ENCODE measurements at regions not wholly inside any gene's neighbourhood (a gene's known extent, or its start where the extent isn't known, plus 50 kb on each side); places are given as distances from the start of the nearest gene placed in this dataset.

GRCh38 chr16:64762211-64762610 lies 359.7 kb downstream of the CDH11 start:
- FAIRE-seq (no peak), DNase-seq (ENCODE audit: low read depth) (no peak)
- no peak for TF ChIP-seq CTCF (IDR thresholded peaks at IDR 0.05; ENCODE audit: insufficient read depth, low read length, severe bottlenecking)
- no peaks in the 10 kb centered on the region for H3K27me3 ChIP-seq (ENCODE audit: control insufficient read depth, insufficient read depth, low read length)
- no peaks in the 10 kb centered on the region for H3K36me3 ChIP-seq (ENCODE audit: control insufficient read depth, insufficient read depth, low read length)
- H3K4me3 ChIP-seq (ENCODE audit: low read depth, low read length): no peak overlapping the region

GRCh38 chr16:64754279-64754678 lies 367.6 kb downstream of the CDH11 start:
- no peak for TF ChIP-seq CTCF (IDR thresholded peaks at IDR 0.05; ENCODE audit: insufficient read depth, low read length, severe bottlenecking)
- H3K36me3 ChIP-seq (ENCODE audit: control insufficient read depth, insufficient read depth, low read length): no peaks in the 10 kb centered on the region
- no peak overlapping the region for H3K4me3 ChIP-seq (ENCODE audit: low read depth, low read length)
- no peak for DNase-seq (ENCODE audit: low read depth)
- H3K27me3 ChIP-seq (ENCODE audit: control insufficient read depth, insufficient read depth, low read length): no peaks in the 10 kb centered on the region
- FAIRE-seq: no peak

- TF ChIP-seq CTCF (IDR thresholded peaks at IDR 0.05; ENCODE audit: insufficient read depth, low read length, severe bottlenecking): no peak
- no peaks in the 10 kb centered on the region for H3K36me3 ChIP-seq (ENCODE audit: control insufficient read depth, insufficient read depth, low read length)
- FAIRE-seq: no peak
- DNase-seq (ENCODE audit: low read depth): no peak
- H3K27me3 ChIP-seq (ENCODE audit: control insufficient read depth, insufficient read depth, low read length): no peaks in the 10 kb centered on the region
- H3K4me3 ChIP-seq (ENCODE audit: low read depth, low read length): no peak overlapping the region
Observed at GRCh38 chr16:64751906-64752305, 370.0 kb downstream of the CDH11 start.

GRCh38 chr16:64749346-64749745 lies 372.5 kb downstream of the CDH11 start:
- no peaks in the 10 kb centered on the region for H3K36me3 ChIP-seq (ENCODE audit: control insufficient read depth, insufficient read depth, low read length)
- no peak for TF ChIP-seq CTCF (IDR thresholded peaks at IDR 0.05; ENCODE audit: insufficient read depth, low read length, severe bottlenecking)
- DNase-seq (ENCODE audit: low read depth) (no peak), FAIRE-seq (no peak)
- no peak overlapping the region for H3K4me3 ChIP-seq (ENCODE audit: low read depth, low read length)
- H3K27me3 ChIP-seq (ENCODE audit: control insufficient read depth, insufficient read depth, low read length): no peaks in the 10 kb centered on the region

GRCh38 chr16:64745258-64745930 lies 376.5 kb downstream of the CDH11 start:
- no peak for TF ChIP-seq CTCF (IDR thresholded peaks at IDR 0.05; ENCODE audit: insufficient read depth, low read length, severe bottlenecking)
- no peaks in the 10 kb centered on the region for H3K27me3 ChIP-seq (ENCODE audit: control insufficient read depth, insufficient read depth, low read length)
- H3K36me3 ChIP-seq (ENCODE audit: control insufficient read depth, insufficient read depth, low read length): no peaks in the 10 kb centered on the region
- FAIRE-seq (no peak), DNase-seq (ENCODE audit: low read depth) (no peak)
- H3K4me3 ChIP-seq (ENCODE audit: low read depth, low read length): no peak overlapping the region

Measured in bronchial epithelial cell (primary cell).